ENCODE measurements at regions not wholly inside any gene's neighbourhood (a gene's known extent, or its start where the extent isn't known, plus 50 kb on each side); places are given as distances from the start of the nearest gene placed in this dataset.
"Not testable (repeated sequence)": the region's sequence is repeated elsewhere in the genome, so short reads cannot be mapped to it uniquely, and the experiment has no call there.

DNA sequence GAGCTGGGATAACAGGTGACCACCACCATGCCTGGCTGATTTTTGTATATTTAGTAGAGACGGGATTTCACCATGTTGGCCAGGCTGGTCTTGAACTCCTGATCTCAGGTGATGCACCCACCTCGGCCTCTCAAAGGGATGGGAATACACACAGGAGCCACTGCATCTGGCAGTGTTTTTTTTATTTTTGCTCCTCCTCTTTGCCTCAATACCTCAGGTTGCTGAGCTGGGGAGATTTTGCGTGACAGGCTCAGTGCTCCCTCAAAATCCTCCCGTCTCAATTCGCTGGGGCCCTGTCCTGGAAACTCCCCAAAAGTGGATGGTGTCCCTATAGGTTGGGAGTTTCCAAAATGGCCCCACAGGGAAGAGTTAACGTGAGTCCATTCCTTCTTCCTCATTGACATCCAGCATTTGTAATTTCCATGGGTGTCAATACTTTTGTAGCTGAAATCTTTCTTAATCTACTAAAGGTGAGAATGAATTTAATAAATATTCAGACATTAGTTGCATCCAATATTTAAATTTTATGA lies 71.8 kb downstream of the GGTLC2 start:
- DNase-seq (ENCODE audit: low read depth) = no peak

DNA sequence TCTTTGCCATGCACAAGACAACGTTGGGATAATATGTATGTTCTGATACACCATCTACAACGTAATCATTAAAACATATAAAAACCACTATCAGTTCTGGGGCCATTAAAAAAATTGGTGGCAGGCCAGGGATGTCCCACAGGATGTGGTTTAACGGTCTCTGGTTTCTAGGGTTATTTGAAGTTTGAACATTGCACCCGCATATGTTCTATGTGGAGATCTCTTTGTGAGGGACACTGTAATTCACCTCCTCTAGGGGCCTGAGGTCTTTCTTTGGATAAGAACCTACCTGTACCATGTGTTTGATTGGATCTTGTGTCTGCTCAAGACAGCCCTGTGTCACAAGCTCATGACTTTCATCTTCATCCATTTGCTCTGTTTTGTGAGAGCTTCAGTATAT lies 73.2 kb downstream of the GGTLC2 start:
- no peak for DNase-seq (ENCODE audit: low read depth)

- peak; percentile 21 for DNase-seq (ENCODE audit: low read depth)
Observed at GRCh38 chr22:22720201-22720723, 75.8 kb downstream of the GGTLC2 start.

DNA sequence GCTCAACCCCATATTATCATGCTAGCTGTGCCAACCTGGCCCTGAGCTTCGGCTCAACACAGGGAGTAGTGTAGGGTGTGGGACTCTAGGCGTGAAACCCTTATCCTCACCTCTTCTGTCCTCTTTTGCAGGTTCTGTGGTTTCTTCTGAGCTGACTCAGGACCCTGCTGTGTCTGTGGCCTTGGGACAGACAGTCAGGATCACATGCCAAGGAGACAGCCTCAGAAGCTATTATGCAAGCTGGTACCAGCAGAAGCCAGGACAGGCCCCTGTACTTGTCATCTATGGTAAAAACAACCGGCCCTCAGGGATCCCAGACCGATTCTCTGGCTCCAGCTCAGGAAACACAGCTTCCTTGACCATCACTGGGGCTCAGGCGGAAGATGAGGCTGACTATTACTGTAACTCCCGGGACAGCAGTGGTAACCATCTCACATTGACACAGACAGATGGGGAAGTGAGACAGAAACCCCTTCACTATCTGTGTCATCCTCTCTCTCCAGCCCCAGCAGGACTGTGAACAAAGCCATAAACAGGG lies 76.4 kb downstream of the GGTLC2 start:
- DNase-seq (ENCODE audit: low read depth) = no peak

DNA sequence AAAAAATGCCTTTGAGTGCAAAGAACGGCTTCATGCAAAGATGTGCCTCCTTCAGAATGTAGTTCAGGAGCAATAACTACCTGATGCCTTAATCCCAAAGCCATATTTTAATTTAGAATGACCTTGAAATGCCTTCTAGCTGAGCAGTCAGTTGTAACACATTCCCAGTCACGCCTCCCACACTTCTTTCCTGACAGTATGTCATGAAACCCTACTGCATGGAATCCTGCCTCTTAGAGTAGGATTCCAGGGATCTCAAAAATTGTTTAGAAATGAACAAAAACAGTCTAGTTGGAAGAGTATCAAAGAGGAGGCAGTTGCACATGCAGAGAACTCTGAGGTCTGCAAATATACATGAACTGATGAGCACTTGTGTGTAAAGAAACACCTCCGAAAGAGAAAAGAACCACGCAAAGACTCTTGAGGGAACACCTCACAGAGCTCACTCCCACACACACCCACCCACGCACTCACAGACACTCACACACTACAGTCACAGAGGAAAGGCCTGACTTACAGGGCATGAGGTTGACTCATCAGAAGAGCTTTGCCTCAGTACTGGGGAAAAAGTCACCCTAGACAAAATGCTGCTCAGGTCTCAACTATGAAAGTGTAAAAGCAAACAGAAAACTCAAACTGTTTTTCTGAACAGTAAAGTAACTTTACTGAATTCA lies 77.4 kb downstream of the GGTLC2 start:
- DNase-seq (ENCODE audit: low read depth) = peak; percentile 66

- no peak for DNase-seq (ENCODE audit: low read depth)
Observed at GRCh38 chr22:22728382-22728781, 84.0 kb downstream of the GGTLC2 start.

DNA sequence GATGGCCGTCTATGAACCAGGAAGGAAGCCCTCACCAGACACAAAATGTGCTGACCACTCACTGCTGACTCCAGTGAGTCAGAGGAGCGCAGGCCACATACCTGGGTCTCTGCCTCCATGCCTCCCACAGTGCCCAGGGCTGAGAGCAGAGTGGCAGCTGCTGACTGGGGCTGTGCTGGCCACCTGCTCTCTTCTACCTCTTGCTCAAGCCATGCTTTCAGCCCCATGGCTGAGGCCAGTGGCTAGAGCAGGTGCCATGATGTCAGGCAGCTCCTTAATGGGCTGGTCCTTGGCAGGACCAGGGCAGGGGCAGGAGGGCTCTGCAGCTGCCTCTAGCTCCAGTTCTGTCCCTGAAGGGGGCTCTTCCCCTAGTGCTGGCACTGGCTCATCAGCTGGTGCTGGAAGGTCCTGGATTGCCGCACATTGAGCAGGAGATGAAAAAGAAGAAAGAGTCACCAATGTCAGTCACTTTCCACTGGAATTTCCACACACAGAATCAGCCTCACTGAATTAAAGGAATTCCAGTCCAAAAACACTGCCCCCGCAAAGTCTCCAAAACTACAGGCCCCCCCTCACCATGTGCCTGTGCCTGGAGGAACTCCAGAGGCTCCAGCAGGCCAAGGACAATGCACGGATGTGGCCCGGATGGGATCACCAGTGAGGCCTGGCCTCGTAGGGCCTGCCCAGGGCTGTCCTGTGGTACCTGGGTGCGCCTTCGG lies 86.4 kb downstream of the GGTLC2 start:
- no peak for DNase-seq (ENCODE audit: low read depth)

DNA sequence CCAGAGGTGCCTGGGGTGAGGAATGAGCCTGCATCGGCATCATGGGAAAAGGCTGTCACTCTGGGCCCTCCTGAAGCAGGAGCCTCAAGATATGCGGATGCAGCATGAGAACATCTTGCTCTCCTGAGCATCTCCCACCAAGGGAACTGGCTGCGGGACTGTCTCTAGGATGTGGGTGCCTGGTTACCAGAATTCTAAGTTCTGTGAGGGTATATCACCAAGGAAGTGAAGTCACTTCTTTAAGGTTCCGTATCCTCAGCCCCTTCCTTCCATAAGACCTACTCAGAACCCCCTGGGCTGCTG lies 86.9 kb downstream of the GGTLC2 start:
- DNase-seq (ENCODE audit: low read depth) = no peak

GRCh38 chr22:22733006-22733405 lies 88.6 kb downstream of the GGTLC2 start:
- not testable (repeated sequence) for DNase-seq (ENCODE audit: low read depth)

GRCh38 chr22:22733881-22734373 lies 89.5 kb downstream of the GGTLC2 start:
- no peak for DNase-seq (ENCODE audit: low read depth)

- DNase-seq (ENCODE audit: low read depth) = not testable (repeated sequence)
Observed at GRCh38 chr22:22734395-22735272, 90.2 kb downstream of the GGTLC2 start.

- not testable (repeated sequence) for DNase-seq (ENCODE audit: low read depth)
Observed at GRCh38 chr22:22735276-22735675, 90.9 kb downstream of the GGTLC2 start.

GRCh38 chr22:22735695-22736611 lies 91.5 kb downstream of the GGTLC2 start:
- DNase-seq (ENCODE audit: low read depth) = no peak

DNA sequence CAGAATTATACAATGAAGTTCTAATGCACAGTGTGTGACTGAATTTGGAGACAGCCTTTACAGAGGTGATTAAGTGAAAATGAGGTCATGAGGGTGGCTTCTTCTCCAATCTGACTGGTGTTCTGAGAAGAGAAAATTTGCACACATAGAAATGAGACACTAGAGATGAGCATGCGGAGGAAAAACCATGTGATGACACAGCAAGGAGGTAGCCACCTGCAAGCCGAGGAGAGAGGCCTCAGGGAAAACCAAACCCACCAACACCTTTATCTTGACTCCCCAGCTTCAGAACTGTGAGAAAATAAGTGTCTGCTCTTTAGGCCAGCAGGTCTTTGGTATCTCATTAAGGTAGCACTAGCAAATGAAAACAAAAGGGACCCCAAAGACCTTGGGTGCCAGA lies 93.2 kb downstream of the GGTLC2 start:
- no peak for DNase-seq (ENCODE audit: low read depth)

- DNase-seq (ENCODE audit: low read depth) = no peak
Observed at GRCh38 chr22:22738959-22739585, 94.7 kb downstream of the GGTLC2 start.

DNA sequence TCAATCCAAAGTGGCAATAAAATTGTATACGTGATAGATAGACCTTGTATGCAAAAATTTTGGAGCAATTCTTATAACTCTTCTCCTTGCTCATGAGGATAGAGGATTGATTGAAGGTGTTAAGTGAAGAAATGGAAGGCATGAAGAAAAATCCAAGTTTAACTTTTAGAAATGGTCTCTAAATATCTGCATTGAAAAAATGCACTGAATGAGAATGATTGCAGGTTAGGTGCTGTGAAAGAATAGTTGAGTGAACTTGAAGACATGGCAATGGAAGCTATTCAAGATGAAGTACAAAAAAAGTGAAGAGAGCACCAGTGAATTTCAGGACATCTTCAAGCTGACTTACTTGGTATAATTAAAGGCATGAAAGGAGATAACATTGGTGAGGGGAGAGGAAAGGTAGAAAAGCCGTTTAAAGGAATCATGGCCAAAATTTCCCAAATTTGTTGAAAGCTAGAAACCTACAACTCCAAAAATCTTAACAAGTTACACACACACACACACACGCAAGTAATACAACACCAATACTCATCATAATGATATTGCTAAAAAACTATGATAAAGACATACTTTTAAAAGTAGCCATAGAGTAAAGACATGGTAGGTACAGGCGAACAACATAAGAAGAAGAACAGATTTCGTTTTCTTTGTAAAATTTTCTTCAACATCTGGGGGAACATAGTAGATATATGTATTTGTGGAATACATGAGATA lies 96.3 kb downstream of the GGTLC2 start:
- no peak for DNase-seq (ENCODE audit: low read depth)

DNA sequence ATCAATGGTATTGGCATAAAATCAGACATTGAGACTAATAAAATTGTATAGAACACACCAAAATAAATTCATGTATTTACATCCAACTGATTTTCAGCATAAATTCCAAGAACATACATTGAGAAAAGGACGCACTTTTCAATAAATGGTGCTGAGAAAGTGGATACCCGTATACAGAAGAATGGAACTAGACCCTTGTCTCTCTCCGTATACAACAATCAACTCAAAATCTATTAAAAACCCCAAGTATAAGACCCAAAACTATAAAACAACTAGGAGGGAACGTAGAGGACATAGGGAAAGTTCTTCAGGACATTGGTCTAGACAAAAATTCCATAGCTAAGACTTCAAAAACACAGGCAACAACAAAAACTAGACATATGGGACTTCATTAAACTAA lies 97.4 kb downstream of the GGTLC2 start:
- DNase-seq (ENCODE audit: low read depth) = no peak

GRCh38 chr22:22742641-22743040 lies 98.2 kb downstream of the GGTLC2 start:
- no peak for DNase-seq (ENCODE audit: low read depth)

DNA sequence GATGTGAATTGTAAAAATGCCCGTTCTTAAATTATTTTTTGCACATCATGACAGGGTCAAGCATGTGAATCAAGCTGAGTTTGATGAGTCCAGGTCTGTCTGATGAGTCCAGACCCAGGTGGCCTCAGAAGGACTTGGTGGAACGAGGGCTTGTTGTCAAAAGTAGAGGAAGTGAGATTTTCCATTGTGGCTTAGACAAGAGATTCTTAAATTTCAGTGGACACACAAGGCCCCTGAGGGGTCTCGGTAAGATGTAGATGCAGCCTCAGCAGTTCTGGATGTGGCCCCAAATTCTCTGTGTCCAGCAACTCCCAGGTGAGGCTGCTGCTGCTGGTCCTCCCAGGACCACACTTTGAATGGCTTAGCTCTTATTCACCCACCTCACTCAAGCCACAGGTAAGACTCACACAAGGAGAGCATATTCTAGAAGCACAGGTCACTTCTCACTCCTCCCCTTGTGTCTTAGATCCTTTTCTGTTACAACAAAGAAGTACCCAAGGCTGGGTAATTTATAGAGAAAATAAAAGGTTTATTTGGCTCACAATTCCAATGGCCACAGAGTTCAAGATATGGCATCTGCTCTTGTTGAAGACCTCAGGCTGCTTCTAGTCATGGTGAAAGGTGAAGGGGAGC lies 98.8 kb downstream of the GGTLC2 start:
- no peak for DNase-seq (ENCODE audit: low read depth)
